Transverse colon (tissue), 4 donors: ENCODE measurements at regions not wholly inside any gene's neighbourhood (a gene's known extent, or its start where the extent isn't known, plus 50 kb on each side); places are given as distances from the start of the nearest gene placed in this dataset.

ENCODE experiments used
- DNase-seq: peaks from one replicate; pipeline ENCODE4 v3.0.0-alpha.2; 2019
- H3K27ac ChIP-seq, 4 donors: fragments of 200-600 bp; sonication (generic); 2 replicates each; pipeline ENCODE4 v1.5.1; 2016 to 2018; ENCODE audit warnings: inconsistent platforms in 4 of 4
- H3K27me3 ChIP-seq: fragments of 200-600 bp; sonication (generic); 2 replicates; pipeline ENCODE4 v1.5.1; 2017; ENCODE audit warnings: inconsistent platforms
- H3K36me3 ChIP-seq, 4 donors: fragments of 200-600 bp; sonication (generic); 2 replicates each; pipeline ENCODE4 v1.5.1; 2017 to 2019; ENCODE audit warnings: inconsistent platforms in 4 of 4
- H3K4me1 ChIP-seq, 4 donors: fragments of 200-600 bp; sonication (generic); 2 replicates each; pipeline ENCODE4 v1.5.1; 2017 to 2020; ENCODE audit warnings: inconsistent platforms in 4 of 4
- H3K4me3 ChIP-seq, 4 donors: fragments of 200-600 bp; sonication (generic); 1 replicate in 1 of 4; 2 replicates in 3 of 4; pipeline versions ENCODE4 v1.5.1 to v1.6.1; 2017 to 2019; ENCODE audit warnings: inconsistent platforms in 4 of 4
- H3K9me3 ChIP-seq, 2 donors: fragments of 200-600 bp; sonication (generic); 2 replicates each; pipeline ENCODE4 v1.5.1; 2017 to 2019; ENCODE audit warnings: inconsistent platforms in 2 of 2
- EP300 ChIP-seq: sonication (generic); formaldehyde crosslinking; IDR thresholded peaks from one replicate; pipeline ENCODE4 v1.6.1; 2017; ENCODE audit warnings: antibody characterized with exemption, low read depth
- POLR2A ChIP-seq: fragments of 450-650 bp; IDR thresholded peaks from one replicate; pipeline ENCODE4 v1.6.1; 2016; ENCODE audit warnings: antibody characterized with exemption, mild to moderate bottlenecking, moderate library complexity
- POLR2AphosphoS5 ChIP-seq, 3 donors: sonication (generic); formaldehyde crosslinking; IDR thresholded peaks; one replicate each; pipeline ENCODE4 v1.6.1; 2016; ENCODE audit warnings: antibody characterized with exemption in 3 of 3
- WGBS, 2 donors: methylation state at CpG; one replicate each; pipeline ENCODE4 v1.1.5; 2018; ENCODE audit warnings: low coverage in 1 of 2; 5-methylcytosine and 5-hydroxymethylcytosine counted together
- in situ Hi-C, 4 donors: fragments of 200-750 bp; cut with MboI; loops; one replicate each; pipeline versions ENCODE4 v1.15.0 to v1.15.1; 2017; ENCODE audit warnings: low sequenced_read_pairs in 3 of 4, low pct_ligation_motif_present in 1 of 4, low pct_unique_long_range_greater_than_20kb in 1 of 4
- intact Hi-C: fragments of 100-400 bp; cut with DNase I; formaldehyde crosslinking; loops from one replicate; pipeline ENCODE4 v1.15.1; 2023; ENCODE audit warnings: low total_unique reads
- TF ChIP-seq, protein P1 (sequence below), 5 experiments: fragments of 200-600 bp in 3 of 5; fragments of 450-650 bp in 2 of 5; sonication (generic) in 3 of 5; IDR thresholded peaks; 1 replicate in 2 of 5; 2 replicates in 3 of 5; pipeline ENCODE4 v1.5.1; 2016 to 2017; ENCODE audit warnings: antibody characterized with exemption in 5 of 5, inconsistent platforms in 3 of 5, mild to moderate bottlenecking in 2 of 5, moderate library complexity in 1 of 5

DNA sequence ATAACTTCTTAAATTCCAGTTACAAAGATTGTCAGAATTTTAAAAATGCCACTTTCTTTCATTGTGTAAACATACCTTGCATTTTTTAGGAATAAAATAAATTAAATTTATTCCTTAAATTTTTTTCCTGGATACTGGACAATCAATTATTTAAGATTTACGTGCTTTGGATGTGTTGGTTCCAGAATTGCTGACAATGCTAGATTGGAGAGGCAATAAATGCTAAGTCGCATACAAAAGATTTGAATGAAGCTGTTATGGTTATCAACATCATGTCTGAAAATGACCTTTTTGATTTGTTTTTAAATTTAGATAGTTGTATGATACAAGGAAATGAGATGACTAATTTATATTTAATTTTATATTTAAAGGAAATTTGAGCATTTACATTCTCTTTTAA is 89.2 kb upstream of the SEMA3A start:
- 82 to 86% methylated on average over 2 of the region's 2 CpGs for WGBS, 2 donors
- Histone ChIP-seq H3K9me3 (no peaks in the 10 kb centered on the region), H3K36me3 (no peaks in the 10 kb centered on the region), H3K27me3 (no peaks in the 10 kb centered on the region), H3K27ac (no peak overlapping the region), H3K4me3 (no peak overlapping the region), H3K4me1 (peaks cover 0 to 4% (median 0%) of the 10 kb centered on the region in 4 donors)
- TF ChIP-seq, protein P1, sequence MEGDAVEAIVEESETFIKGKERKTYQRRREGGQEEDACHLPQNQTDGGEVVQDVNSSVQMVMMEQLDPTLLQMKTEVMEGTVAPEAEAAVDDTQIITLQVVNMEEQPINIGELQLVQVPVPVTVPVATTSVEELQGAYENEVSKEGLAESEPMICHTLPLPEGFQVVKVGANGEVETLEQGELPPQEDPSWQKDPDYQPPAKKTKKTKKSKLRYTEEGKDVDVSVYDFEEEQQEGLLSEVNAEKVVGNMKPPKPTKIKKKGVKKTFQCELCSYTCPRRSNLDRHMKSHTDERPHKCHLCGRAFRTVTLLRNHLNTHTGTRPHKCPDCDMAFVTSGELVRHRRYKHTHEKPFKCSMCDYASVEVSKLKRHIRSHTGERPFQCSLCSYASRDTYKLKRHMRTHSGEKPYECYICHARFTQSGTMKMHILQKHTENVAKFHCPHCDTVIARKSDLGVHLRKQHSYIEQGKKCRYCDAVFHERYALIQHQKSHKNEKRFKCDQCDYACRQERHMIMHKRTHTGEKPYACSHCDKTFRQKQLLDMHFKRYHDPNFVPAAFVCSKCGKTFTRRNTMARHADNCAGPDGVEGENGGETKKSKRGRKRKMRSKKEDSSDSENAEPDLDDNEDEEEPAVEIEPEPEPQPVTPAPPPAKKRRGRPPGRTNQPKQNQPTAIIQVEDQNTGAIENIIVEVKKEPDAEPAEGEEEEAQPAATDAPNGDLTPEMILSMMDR (IDR thresholded peaks at IDR 0.05) = no peak
- TF ChIP-seq POLR2AphosphoS5 (IDR thresholded peaks at IDR 0.05) (no peak), EP300 (no peak), POLR2A (no peak)
- intact Hi-C loops (no loop called here), in situ Hi-C loops (no loop called here)
- DNase-seq = no peak

DNA sequence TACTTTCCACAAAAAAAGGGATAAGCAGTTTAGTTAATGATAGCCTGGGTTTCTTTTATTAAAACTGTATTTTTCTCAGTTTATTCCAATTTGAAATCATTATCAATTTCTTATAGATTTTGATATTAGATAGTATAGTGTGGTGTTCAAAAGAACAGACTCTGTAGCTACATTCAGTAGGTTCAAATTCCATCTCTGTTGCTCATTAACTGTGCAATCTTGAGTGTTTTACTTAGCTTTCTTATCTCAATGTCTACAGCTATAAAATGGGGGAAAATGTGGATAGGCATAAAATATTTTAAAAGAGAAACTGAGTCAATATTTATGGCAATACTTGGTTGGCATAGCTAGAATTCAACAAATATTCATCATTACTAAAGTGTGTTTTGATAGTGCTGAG is 86.9 kb upstream of the SEMA3A start:
- no peak for DNase-seq
- intact Hi-C loops (no loop called here), in situ Hi-C loops (no loop called here)
- H3K27ac ChIP-seq = no peak overlapping the region
- peaks cover 0 to 4% (median 0%) of the 10 kb centered on the region in 4 donors for H3K4me1 ChIP-seq
- TF ChIP-seq, protein P1 (IDR thresholded peaks at IDR 0.05) = no peak
- TF ChIP-seq POLR2AphosphoS5 (IDR thresholded peaks at IDR 0.05) = no peak
- TF ChIP-seq POLR2A = no peak
- no peak for TF ChIP-seq EP300
- H3K9me3 ChIP-seq = no peaks in the 10 kb centered on the region
- no peaks in the 10 kb centered on the region for H3K27me3 ChIP-seq
- no peak overlapping the region for H3K4me3 ChIP-seq
- H3K36me3 ChIP-seq = no peaks in the 10 kb centered on the region

DNA sequence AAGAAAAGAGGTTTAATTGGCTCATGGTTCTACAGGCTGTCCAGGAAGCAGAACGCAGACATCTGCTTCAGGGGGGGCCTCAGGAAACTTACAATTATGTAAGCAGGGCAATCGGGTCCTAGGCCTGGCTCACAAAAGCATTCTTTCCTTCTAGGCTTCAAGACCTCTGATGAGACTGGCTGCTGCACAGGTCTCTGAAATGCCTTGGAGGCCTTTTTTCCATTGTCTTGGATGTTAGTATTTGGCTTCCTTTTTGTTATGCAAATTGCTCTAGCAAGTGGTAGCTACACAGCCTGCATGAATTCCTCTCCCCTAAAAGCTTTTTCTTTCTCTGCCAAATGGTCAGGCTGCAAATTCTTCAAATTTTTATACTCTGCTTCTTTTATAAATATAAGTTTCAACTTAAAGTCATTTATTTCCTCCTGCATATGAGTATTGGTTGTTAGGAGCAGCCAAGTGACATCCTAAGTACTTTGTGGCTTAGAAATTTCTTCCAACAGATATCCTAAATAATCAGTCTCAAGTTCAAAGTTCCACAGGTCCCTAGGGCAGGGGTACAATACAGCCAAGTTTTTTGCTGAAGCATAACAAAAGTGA is 83.1 kb upstream of the SEMA3A start:
- TF ChIP-seq, protein P1 (IDR thresholded peaks at IDR 0.05) = no peak
- TF ChIP-seq POLR2A = no peak
- TF ChIP-seq POLR2AphosphoS5 (IDR thresholded peaks at IDR 0.05) = no peak
- no peak for TF ChIP-seq EP300
- 76% methylated on average over 2 of the region's 2 CpGs; no CpG with 5 or more reads in 1 of the 2 donors for WGBS, 2 donors
- H3K36me3 ChIP-seq = no peaks in the 10 kb centered on the region
- no peaks in the 10 kb centered on the region for H3K27me3 ChIP-seq
- H3K27ac ChIP-seq = no peak overlapping the region
- H3K4me3 ChIP-seq = no peak overlapping the region
- H3K4me1 ChIP-seq = peaks cover 0 to 4% (median 0%) of the 10 kb centered on the region in 4 donors
- DNase-seq = no peak
- H3K9me3 ChIP-seq = no peaks in the 10 kb centered on the region
- in situ Hi-C loops = no loop called here
- intact Hi-C loops = no loop called here

DNA sequence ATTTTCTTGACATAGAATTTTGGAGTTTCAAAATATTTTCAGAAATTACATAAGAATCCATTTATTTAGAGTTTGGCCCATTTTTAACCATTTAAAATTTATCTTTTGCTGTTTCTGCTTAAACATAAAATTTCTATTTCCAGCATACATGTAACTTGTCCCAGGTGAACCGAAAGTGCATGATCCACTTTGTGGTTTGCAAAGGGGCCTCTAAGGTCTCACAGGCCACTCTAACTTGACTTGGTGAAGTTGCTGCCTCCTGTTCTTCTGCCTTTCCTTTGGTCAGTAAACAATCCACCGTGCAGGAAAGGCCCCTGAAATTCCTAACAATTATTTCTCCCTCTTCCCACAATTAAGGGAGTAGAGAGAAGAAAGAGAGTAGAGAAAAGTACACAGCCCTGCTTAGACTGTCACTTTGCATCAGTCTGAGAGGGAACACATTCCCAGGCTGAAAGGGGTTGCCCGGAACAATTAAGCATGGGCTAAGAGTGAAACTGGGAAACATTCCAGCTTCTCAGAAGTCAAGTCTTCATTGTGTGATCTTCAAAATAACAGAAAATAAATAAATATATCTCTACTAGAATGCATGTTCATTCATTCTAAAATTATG is 79.5 kb upstream of the SEMA3A start:
- WGBS, 2 donors = 56 to 58% methylated on average over 3 of the region's 3 CpGs
- H3K27ac ChIP-seq = no peak overlapping the region
- no peaks in the 10 kb centered on the region for H3K27me3 ChIP-seq
- no peak for DNase-seq
- TF ChIP-seq EP300 (no peak), POLR2AphosphoS5 (IDR thresholded peaks at IDR 0.05) (no peak), POLR2A (no peak)
- no peaks in the 10 kb centered on the region for H3K9me3 ChIP-seq
- no peaks in the 10 kb centered on the region for H3K4me1 ChIP-seq
- no peaks in the 10 kb centered on the region for H3K36me3 ChIP-seq
- H3K4me3 ChIP-seq = no peak overlapping the region
- intact Hi-C loops = no loop called here
- in situ Hi-C loops = no loop called here
